Endothelial cell of umbilical vein (primary cell): ENCODE measurements at regions not wholly inside any gene's neighbourhood (a gene's known extent, or its start where the extent isn't known, plus 50 kb on each side); places are given as distances from the start of the nearest gene placed in this dataset.

Experiments
- BruUV-seq: library from RNA; stranded (reverse); fragments of 400-500 nt; replicated peaks from 2 replicates; lab custom pipeline; 2021; lab: Mats Ljungman, UMichigan
- CTCF ChIA-PET: fragments of 300-600, 350-600 bp; sonication (Branson Sonifier 250); formaldehyde crosslinking; loops from one replicate; lab custom pipeline; 2021; ENCODE audit warnings: antibody characterized with exemption, inconsistent platforms; lab: Charles Lee
- POLR2A ChIA-PET: fragments of 300-600, 350-600 bp; sonication (Branson Sonifier 250); formaldehyde crosslinking; loops from one replicate; lab custom pipeline; 2021; ENCODE audit warnings: antibody characterized with exemption, inconsistent platforms; lab: Charles Lee
- DNase-seq: peaks from one replicate; pipeline ENCODE4 v3.0.0-alpha.2; 2011; ENCODE audit warnings: low read depth, low spot score
- FAIRE-seq: peaks from 2 replicates; lab custom pipeline; 2011; peaks lifted over from hg19 to GRCh38; lab: Jason Lieb, UNC
- H2AFZ ChIP-seq: 2 replicates; pipeline ENCODE4 v1.6.0; 2012; ENCODE audit warnings: low read depth, low read length, control low read depth, inconsistent platforms
- H3K27ac ChIP-seq: 2 replicates; pipeline ENCODE4 v1.5.1; 2011; ENCODE audit warnings: low read depth, mild to moderate bottlenecking, control low read depth, low read length, moderate library complexity; ENCODE audit not compliant: insufficient read depth
- H3K27me3 ChIP-seq, 2 experiments: 2 replicates each; pipeline versions ENCODE4 v1.6.0 to v1.6.1; 2011; ENCODE audit warnings: low read length in 2 of 2, mixed read lengths in 1 of 2; ENCODE audit not compliant: control insufficient read depth in 2 of 2, insufficient read depth in 2 of 2
- H3K36me3 ChIP-seq, 2 experiments: 2 replicates in 1 of 2; 3 replicates in 1 of 2; pipeline ENCODE4 v1.5.1; 2011; ENCODE audit warnings: low read length in 2 of 2, mild to moderate bottlenecking in 1 of 2, moderate library complexity in 1 of 2; ENCODE audit not compliant: control insufficient read depth in 2 of 2, insufficient read depth in 2 of 2; ENCODE audit errors: extremely low read depth in 1 of 2
- H3K4me1 ChIP-seq: 3 replicates; pipeline ENCODE4 v1.5.1; 2011; ENCODE audit warnings: mild to moderate bottlenecking, low read length; ENCODE audit not compliant: control insufficient read depth, insufficient read depth; ENCODE audit errors: extremely low read depth
- H3K4me2 ChIP-seq: 2 replicates; pipeline ENCODE4 v1.6.1; 2011; ENCODE audit warnings: low read length, control low read depth, mixed read lengths; ENCODE audit not compliant: insufficient read depth
- H3K4me3 ChIP-seq, 3 experiments: fragments of 200-600 bp in 1 of 3; sonication (generic), shearing (Covaris generic) in 1 of 3; replicated peaks in 1 of 3; 2 replicates each; pipeline ENCODE4 v1.5.1; 2011 to 2016; ENCODE audit warnings: control low read depth in 3 of 3, low read length in 3 of 3, mild to moderate bottlenecking in 2 of 3, inconsistent platforms in 1 of 3, low read depth in 1 of 3, moderate library complexity in 1 of 3; ENCODE audit not compliant: insufficient read depth in 1 of 3
- H3K79me2 ChIP-seq: 2 replicates; pipeline ENCODE4 v1.6.0; 2012; ENCODE audit warnings: low read length, inconsistent platforms; ENCODE audit not compliant: control insufficient read depth, insufficient read depth
- H3K9ac ChIP-seq: replicated peaks from 2 replicates; pipeline ENCODE3; 2011; ENCODE audit warnings: low read length, control low read depth; ENCODE audit not compliant: insufficient read depth; ENCODE audit errors: extremely low read depth
- H3K9me1 ChIP-seq: replicated peaks from 3 replicates; pipeline ENCODE4 v1.6.0; 2011; ENCODE audit warnings: mild to moderate bottlenecking, low read length; ENCODE audit not compliant: control insufficient read depth, insufficient read depth; ENCODE audit errors: extremely low read depth
- H3K9me3 ChIP-seq: replicated peaks from 2 replicates; pipeline ENCODE4 v1.5.1; 2012; ENCODE audit warnings: low read length, inconsistent platforms; ENCODE audit not compliant: control insufficient read depth, insufficient read depth
- H4K20me1 ChIP-seq: replicated peaks from 2 replicates; pipeline ENCODE3; 2011; ENCODE audit warnings: mild to moderate bottlenecking, low read length; ENCODE audit not compliant: control insufficient read depth, insufficient read depth; ENCODE audit errors: extremely low read depth
- CTCF ChIP-seq, 2 donors: IDR thresholded peaks; 1 replicate in 1 of 2; 2 replicates in 1 of 2; pipeline ENCODE4 v1.5.1; 2011; ENCODE audit warnings: low read length in 2 of 2, mild to moderate bottlenecking in 2 of 2, moderate library complexity in 2 of 2, control low read depth in 1 of 2, inconsistent platforms in 1 of 2, low read depth in 1 of 2; ENCODE audit not compliant: insufficient read depth in 1 of 2; ENCODE audit errors: extremely low read depth in 1 of 2
- EZH2 ChIP-seq: IDR thresholded peaks from 2 replicates; pipeline ENCODE4 v1.6.1; 2012; ENCODE audit warnings: borderline replicate concordance, low read depth, mild to moderate bottlenecking, moderate library complexity, low read length, inconsistent platforms; ENCODE audit not compliant: severe bottlenecking
- FOS ChIP-seq: IDR thresholded peaks from 2 replicates; pipeline ENCODE4 v1.6.1; 2011; ENCODE audit warnings: mild to moderate bottlenecking, low read length, moderate library complexity, borderline replicate concordance; ENCODE audit not compliant: insufficient read depth
- GATA2 ChIP-seq: IDR thresholded peaks from 2 replicates; pipeline ENCODE4 v1.7.0; 2011; ENCODE audit warnings: low read depth, mild to moderate bottlenecking, moderate library complexity, mixed read lengths, low read length; ENCODE audit not compliant: insufficient read length, insufficient read depth
- JUN ChIP-seq: IDR thresholded peaks from 2 replicates; pipeline ENCODE4 v1.6.1; 2011; ENCODE audit warnings: borderline replicate concordance, low read depth; ENCODE audit not compliant: insufficient read length, insufficient read depth
- MAX ChIP-seq: IDR thresholded peaks from 2 replicates; pipeline ENCODE4 v1.6.1; 2011; ENCODE audit not compliant: insufficient read depth, insufficient read length
- MYC ChIP-seq: IDR thresholded peaks from one replicate; pipeline ENCODE4 v1.6.1; 2011; ENCODE audit warnings: mild to moderate bottlenecking, low read depth, low read length
- POLR2A ChIP-seq: IDR thresholded peaks from 2 replicates; pipeline ENCODE4 v1.6.1; 2012; ENCODE audit warnings: low read depth, mild to moderate bottlenecking, control low read depth, low read length
- POLR2AphosphoS5 ChIP-seq: IDR thresholded peaks from 2 replicates; pipeline ENCODE4 v1.6.1; 2012; ENCODE audit warnings: low read depth, mild to moderate bottlenecking, control low read depth, low read length, moderate library complexity; ENCODE audit not compliant: insufficient read depth
- dilution Hi-C: fragments of 300-500 bp; cut with MboI; formaldehyde crosslinking; loops from one replicate; pipeline ENCODE4 v1.15.0; 2019; ENCODE audit warnings: low sequenced_read_pairs; ENCODE audit not compliant: extremely low pct_ligation_motif_present
- intact Hi-C: fragments of 100-400 bp; cut with micrococcal nuclease; formaldehyde crosslinking; loops from one replicate; pipeline ENCODE4 v1.10.0; 2022

GRCh38 chr11:13851691-13852090 is 110.8 kb upstream of the SPON1 start:
- Histone ChIP-seq H3K9me1 (no peaks in the 10 kb centered on the region), H3K27ac (no peak overlapping the region), H3K4me2 (no peak overlapping the region), H3K36me3 (no peaks in the 10 kb centered on the region), H4K20me1 (no peaks in the 10 kb centered on the region), H2AFZ (no peak overlapping the region), H3K4me1 (no peaks in the 10 kb centered on the region), H3K79me2 (no peaks in the 10 kb centered on the region), H3K27me3 (peaks cover 0 to 2% of the 10 kb centered on the region in 2 experiments), H3K9ac (no peak overlapping the region), H3K9me3 (no peaks in the 10 kb centered on the region), H3K4me3 (no peak overlapping the region)
- intact Hi-C loops: no loop called here
- ChIA-PET POLR2A (no interaction called here), CTCF (no interaction called here)
- FAIRE-seq (no peak), DNase-seq (no peak)
- TF ChIP-seq CTCF (IDR thresholded peaks at IDR 0.05; ENCODE audit: extremely low read depth in 1 of 2, insufficient read depth in 1 of 2, low read depth in 1 of 2, low read length in 2 of 2): no peak
- no peak for TF ChIP-seq JUN
- TF ChIP-seq MAX: no peak
- TF ChIP-seq FOS: no peak
- TF ChIP-seq GATA2: no peak
- no peak for TF ChIP-seq MYC
- no peak for TF ChIP-seq EZH2
- TF ChIP-seq POLR2AphosphoS5: no peak
- TF ChIP-seq POLR2A: no peak
- no TSS peak for BruUV-seq
- dilution Hi-C loops: no loop called here
